HG02852 (cell line): ENCODE measurements at regions not wholly inside any gene's neighbourhood (a gene's known extent, or its start where the extent isn't known, plus 50 kb on each side); places are given as distances from the start of the nearest gene placed in this dataset.
"Not testable (repeated sequence)": the region's sequence is repeated elsewhere in the genome, so short reads cannot be mapped to it uniquely, and the experiment has no call there.

Source experiments
- ATAC-seq: cut with Tn5 transposase; IDR thresholded peaks from one replicate; pipeline ENCODE4 v1.9.1; 2021; ENCODE audit warnings: mild to moderate bottlenecking, moderate library complexity; ENCODE audit not compliant: unreplicated experiment

GRCh38 chr19:31444931-31445330 is 95.7 kb upstream of the TSHZ3 start:
- no peak for ATAC-seq

GRCh38 chr19:31445406-31445805 is 96.2 kb upstream of the TSHZ3 start:
- no peak for ATAC-seq

- no peak for ATAC-seq
These were observed 99.0 kb upstream of the TSHZ3 start for GRCh38 chr19:31448221-31448657.

- ATAC-seq: no peak
These were observed 100.1 kb upstream of the TSHZ3 start for GRCh38 chr19:31449379-31449778.

GRCh38 chr19:31450696-31451095 is 101.5 kb upstream of the TSHZ3 start:
- ATAC-seq: no peak

GRCh38 chr19:31451686-31452330 is 102.6 kb upstream of the TSHZ3 start:
- ATAC-seq: no peak

- ATAC-seq: no peak
These were observed 110.2 kb upstream of the TSHZ3 start for GRCh38 chr19:31459430-31459829.

GRCh38 chr19:31461814-31462539 is 112.7 kb upstream of the TSHZ3 start:
- ATAC-seq: no peak

- ATAC-seq: no peak
These were observed 121.1 kb upstream of the TSHZ3 start for GRCh38 chr19:31470229-31470939.

GRCh38 chr19:31470952-31471351 is 121.7 kb upstream of the TSHZ3 start:
- ATAC-seq: no peak

GRCh38 chr19:31478241-31478640 is 129.0 kb upstream of the TSHZ3 start:
- no peak for ATAC-seq

GRCh38 chr19:31483226-31483857 is 134.1 kb upstream of the TSHZ3 start:
- no peak for ATAC-seq

- not testable (repeated sequence) for ATAC-seq
These were observed 135.7 kb upstream of the TSHZ3 start for GRCh38 chr19:31484858-31485410.

GRCh38 chr19:31485472-31485871 is 136.2 kb upstream of the TSHZ3 start:
- ATAC-seq: no peak

GRCh38 chr19:31491242-31491641 is 142.0 kb upstream of the TSHZ3 start:
- no peak for ATAC-seq

- ATAC-seq: no peak
These were observed 142.8 kb upstream of the TSHZ3 start for GRCh38 chr19:31492050-31492449.

GRCh38 chr19:31496076-31496475 is 146.8 kb upstream of the TSHZ3 start:
- no peak for ATAC-seq

- ATAC-seq: no peak
These were observed 148.5 kb upstream of the TSHZ3 start for GRCh38 chr19:31497709-31498108.

- ATAC-seq: no peak
These were observed 149.5 kb upstream of the TSHZ3 start for GRCh38 chr19:31498781-31499180.

GRCh38 chr19:31499281-31500196 is 150.3 kb upstream of the TSHZ3 start:
- no peak for ATAC-seq
